ENCODE measurements at regions not wholly inside any gene's neighbourhood (a gene's known extent, or its start where the extent isn't known, plus 50 kb on each side); places are given as distances from the start of the nearest gene placed in this dataset.

GRCh38 chr4:11484531-11484930 is 55.8 kb upstream of the HS3ST1 start:
- TF ChIP-seq CTCF (IDR thresholded peaks at IDR 0.05) (no peak), EP300 (IDR thresholded peaks at IDR 0.05) (no peak), POLR2A (IDR thresholded peaks at IDR 0.05) (no peak)

All from tibial nerve (tissue), 4 donors.